Prostate gland (tissue), 2 donors: ENCODE measurements at regions not wholly inside any gene's neighbourhood (a gene's known extent, or its start where the extent isn't known, plus 50 kb on each side); places are given as distances from the start of the nearest gene placed in this dataset.
A peak's percentile ranks its signal among the peaks of the same experiment; 100 is the strongest.

Experiments
- DNase-seq: peaks from one replicate; pipeline ENCODE4 v3.0.0-alpha.2; 2019; ENCODE audit warnings: low spot score
- H3K27ac ChIP-seq, 2 donors: fragments of 200-600 bp; sonication (generic); 2 replicates each; pipeline ENCODE4 v1.5.1; 2017 to 2019
- H3K27me3 ChIP-seq: fragments of 200-600 bp; sonication (generic); replicated peaks from 2 replicates; pipeline ENCODE4 v1.5.1; 2019; ENCODE audit not compliant: insufficient read depth
- H3K36me3 ChIP-seq, 2 donors: fragments of 200-600 bp; sonication (generic); 1 replicate in 1 of 2; 2 replicates in 1 of 2; pipeline versions ENCODE4 v1.5.1 to v1.8.1; 2017 to 2019
- H3K4me1 ChIP-seq: fragments of 200-600 bp; sonication (generic); replicated peaks from 2 replicates; pipeline ENCODE4 v1.5.1; 2019
- H3K4me3 ChIP-seq, 2 donors: fragments of 200-600 bp; sonication (generic); 2 replicates each; pipeline ENCODE4 v1.5.1; 2017 to 2019
- H3K9me3 ChIP-seq: fragments of 200-600 bp; sonication (generic); 2 replicates; pipeline ENCODE4 v1.5.1; 2017
- CTCF ChIP-seq, 4 experiments: fragments of 200-600 bp in 2 of 4; fragments of 450-650 bp in 2 of 4; sonication (generic) in 2 of 4; IDR thresholded peaks; 1 replicate in 3 of 4; 2 replicates in 1 of 4; pipeline ENCODE4 v1.5.1; 2016 to 2019; ENCODE audit warnings: antibody characterized with exemption in 4 of 4, mild to moderate bottlenecking in 2 of 4, moderate library complexity in 2 of 4
- POLR2A ChIP-seq: fragments of 450-650 bp; IDR thresholded peaks from one replicate; pipeline ENCODE4 v1.6.1; 2016; ENCODE audit warnings: antibody characterized with exemption, mild to moderate bottlenecking
- POLR2AphosphoS5 ChIP-seq: sonication (generic); formaldehyde crosslinking; IDR thresholded peaks from one replicate; pipeline ENCODE4 v1.6.1; 2017; ENCODE audit warnings: antibody characterized with exemption
- whole genome bisulfite sequencing: methylation state at CpG from one replicate; pipeline ENCODE4 v1.1.5; 2018; 5-methylcytosine and 5-hydroxymethylcytosine counted together
- intact Hi-C: fragments of 100-400 bp; cut with DNase I; formaldehyde crosslinking; loops from one replicate; pipeline ENCODE4 v1.14.2; 2022

GRCh38 chr5:100479079-100479688 is 56.0 kb upstream of the FAM174A start:
- 63% methylated on average over 3 of the region's 3 CpGs for WGBS
- intact Hi-C loops: no loop called here

GRCh38 chr5:100472091-100472490 is 63.1 kb upstream of the FAM174A start:
- Histone ChIP-seq H3K4me3 (no peak overlapping the region), H3K27ac (no peak overlapping the region), H3K4me1 (no peaks in the 10 kb centered on the region), H3K36me3 (no peaks in the 10 kb centered on the region), H3K27me3 (no peaks in the 10 kb centered on the region), H3K9me3 (no peaks in the 10 kb centered on the region)
- TF ChIP-seq POLR2AphosphoS5: no peak
- TF ChIP-seq CTCF (IDR thresholded peaks at IDR 0.05): no peak
- no peak for TF ChIP-seq POLR2A
- 90% methylated on average over 2 of the region's 2 CpGs for WGBS
- DNase-seq: no peak
- intact Hi-C loops: no loop called here

More at GRCh38 chr5:100479079-100479688, 56.0 kb upstream of the FAM174A start:
- Histone ChIP-seq H3K27ac (no peak overlapping the region), H3K4me3 (no peak overlapping the region), H3K27me3 (no peaks in the 10 kb centered on the region), H3K4me1 (no peaks in the 10 kb centered on the region), H3K36me3 (no peaks in the 10 kb centered on the region), H3K9me3 (no peaks in the 10 kb centered on the region)
- peak; percentile 4 for DNase-seq
- no peak for TF ChIP-seq POLR2A
- peak in 2 of 4 experiments; percentile 19 to 26 for TF ChIP-seq CTCF (IDR thresholded peaks at IDR 0.05)

DNA sequence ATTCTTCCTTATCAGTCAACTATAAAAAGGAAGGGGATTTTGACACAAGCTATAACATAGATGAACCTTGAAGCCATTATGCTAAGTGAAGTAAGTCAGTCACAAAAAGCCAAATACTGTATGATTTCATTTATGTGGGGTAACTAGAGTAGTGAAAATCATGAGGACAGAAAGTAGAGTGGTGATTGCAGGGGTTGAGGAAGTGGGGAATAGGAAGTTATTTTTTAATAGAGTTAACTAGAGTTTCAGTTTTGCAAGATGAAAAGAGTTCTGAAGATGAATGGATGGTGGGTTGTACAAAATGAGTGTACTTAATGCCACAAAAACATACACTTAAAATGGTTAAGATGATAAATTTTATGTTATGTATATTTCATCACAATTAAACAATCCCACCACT is 65.4 kb upstream of the FAM174A start:
- Histone ChIP-seq H3K27me3 (no peaks in the 10 kb centered on the region), H3K4me3 (no peak overlapping the region), H3K9me3 (no peaks in the 10 kb centered on the region), H3K27ac (no peak overlapping the region), H3K4me1 (no peaks in the 10 kb centered on the region), H3K36me3 (no peaks in the 10 kb centered on the region)
- intact Hi-C loops: no loop called here
- no peak for DNase-seq
- no peak for TF ChIP-seq CTCF (IDR thresholded peaks at IDR 0.05)
- TF ChIP-seq POLR2AphosphoS5: no peak

DNA sequence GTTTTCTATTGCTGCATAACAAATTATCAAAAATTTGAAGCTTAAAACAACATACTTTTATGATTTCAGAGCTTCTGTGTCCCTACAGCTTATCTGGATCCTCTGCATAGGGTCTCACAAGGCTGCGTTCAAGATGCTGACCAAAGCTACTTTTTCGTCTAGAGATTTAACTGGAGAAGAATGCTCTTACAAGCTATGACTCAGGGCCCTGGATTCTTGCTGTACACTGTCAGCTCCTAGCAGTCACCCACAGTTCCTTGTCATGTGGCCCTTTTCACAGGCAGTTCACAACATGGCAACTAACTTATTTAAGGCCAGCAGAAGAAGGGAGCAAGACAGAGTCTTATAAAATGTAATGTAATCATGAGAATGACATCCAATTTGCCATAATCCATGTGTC is 70.8 kb upstream of the FAM174A start:
- Histone ChIP-seq H3K9me3 (no peaks in the 10 kb centered on the region), H3K36me3 (no peaks in the 10 kb centered on the region), H3K4me1 (no peaks in the 10 kb centered on the region), H3K4me3 (no peak overlapping the region), H3K27ac (no peak overlapping the region), H3K27me3 (no peaks in the 10 kb centered on the region)
- intact Hi-C loops: no loop called here
- TF ChIP-seq POLR2A: no peak
- no peak for TF ChIP-seq CTCF (IDR thresholded peaks at IDR 0.05)
- WGBS: 96% methylated on average over 2 of the region's 2 CpGs
- DNase-seq: no peak

- no peak for DNase-seq
- Histone ChIP-seq H3K4me3 (no peak overlapping the region), H3K27me3 (no peaks in the 10 kb centered on the region), H3K36me3 (no peaks in the 10 kb centered on the region), H3K4me1 (no peaks in the 10 kb centered on the region), H3K9me3 (no peaks in the 10 kb centered on the region), H3K27ac (no peak overlapping the region)
- intact Hi-C loops: no loop called here
- TF ChIP-seq CTCF (IDR thresholded peaks at IDR 0.05) (no peak), POLR2A (no peak), POLR2AphosphoS5 (no peak)
Observed at GRCh38 chr5:100456615-100457014, 78.6 kb upstream of the FAM174A start.
